Activated T-cell treated with anti-CD3 and anti-CD28 coated beads for 1 hour (primary cell): ENCODE measurements at regions not wholly inside any gene's neighbourhood (a gene's known extent, or its start where the extent isn't known, plus 50 kb on each side); places are given as distances from the start of the nearest gene placed in this dataset.

ENCODE experiments used
- DNase-seq: peaks from one replicate; pipeline ENCODE4 v3.0.0-alpha.2; 2020; ENCODE audit warnings: low read depth

GRCh38 chr9:515665-516064 is 301.0 kb downstream of the DOCK8 start:
- no peak for DNase-seq

GRCh38 chr9:517993-518392 is 303.3 kb downstream of the DOCK8 start:
- no peak for DNase-seq

- DNase-seq = no peak
These were observed 303.9 kb downstream of the DOCK8 start for GRCh38 chr9:518540-518939.

GRCh38 chr9:519579-519978 is 304.9 kb downstream of the DOCK8 start:
- no peak for DNase-seq

GRCh38 chr9:520302-520701 is 305.6 kb downstream of the DOCK8 start:
- DNase-seq = no peak

GRCh38 chr9:522190-522589 is 307.5 kb downstream of the DOCK8 start:
- no peak for DNase-seq

GRCh38 chr9:522658-523057 is 308.0 kb downstream of the DOCK8 start:
- no peak for DNase-seq

GRCh38 chr9:523444-523843 is 308.8 kb downstream of the DOCK8 start:
- DNase-seq = no peak

- DNase-seq = no peak
These were observed 309.3 kb downstream of the DOCK8 start for GRCh38 chr9:524008-524407.

GRCh38 chr9:526904-527591 is 312.4 kb downstream of the DOCK8 start:
- no peak for DNase-seq

GRCh38 chr9:529731-530130 is 311.8 kb upstream of the DMRT1 start:
- DNase-seq = no peak

GRCh38 chr9:530681-531080 is 310.8 kb upstream of the DMRT1 start:
- DNase-seq = no peak

- no peak for DNase-seq
These were observed 308.8 kb upstream of the DMRT1 start for GRCh38 chr9:532707-533106.

- DNase-seq = no peak
These were observed 306.6 kb upstream of the DMRT1 start for GRCh38 chr9:534886-535285.

- DNase-seq = no peak
These were observed 306.1 kb upstream of the DMRT1 start for GRCh38 chr9:535356-535755.

GRCh38 chr9:536597-537511 is 304.6 kb upstream of the DMRT1 start:
- DNase-seq = no peak

- no peak for DNase-seq
These were observed 298.0 kb upstream of the DMRT1 start for GRCh38 chr9:543478-543877.

- DNase-seq = no peak
These were observed 296.0 kb upstream of the DMRT1 start for GRCh38 chr9:545480-545879.

GRCh38 chr9:546235-546634 is 295.3 kb upstream of the DMRT1 start:
- no peak for DNase-seq

GRCh38 chr9:546797-547223 is 294.7 kb upstream of the DMRT1 start:
- DNase-seq = no peak

GRCh38 chr9:547314-547713 is 294.2 kb upstream of the DMRT1 start:
- DNase-seq = no peak

- no peak for DNase-seq
These were observed 292.0 kb upstream of the DMRT1 start for GRCh38 chr9:549455-549997.

- no peak for DNase-seq
These were observed 291.2 kb upstream of the DMRT1 start for GRCh38 chr9:550333-550732.
